Stimulated activated CD4-positive, alpha-beta T cell treated with anti-CD3 and anti-CD28 coated beads, Interleukin-1b, Interleukin-23, amount 100 ng/mL, for 24 hours (primary cell): ENCODE measurements at regions not wholly inside any gene's neighbourhood (a gene's known extent, or its start where the extent isn't known, plus 50 kb on each side); places are given as distances from the start of the nearest gene placed in this dataset.
"Not testable (repeated sequence)": the region's sequence is repeated elsewhere in the genome, so short reads cannot be mapped to it uniquely, and the experiment has no call there.

Source experiments
- DNase-seq, 4 experiments: peaks; one replicate each; pipeline ENCODE4 v3.0.0-alpha.2; 2020; ENCODE audit warnings: low read depth in 4 of 4, low spot score in 1 of 4

GRCh38 chr2:64937314-64937686, 51.9 kb upstream of the SLC1A4 start:
- DNase-seq, result not testable (repeated sequence)

DNA sequence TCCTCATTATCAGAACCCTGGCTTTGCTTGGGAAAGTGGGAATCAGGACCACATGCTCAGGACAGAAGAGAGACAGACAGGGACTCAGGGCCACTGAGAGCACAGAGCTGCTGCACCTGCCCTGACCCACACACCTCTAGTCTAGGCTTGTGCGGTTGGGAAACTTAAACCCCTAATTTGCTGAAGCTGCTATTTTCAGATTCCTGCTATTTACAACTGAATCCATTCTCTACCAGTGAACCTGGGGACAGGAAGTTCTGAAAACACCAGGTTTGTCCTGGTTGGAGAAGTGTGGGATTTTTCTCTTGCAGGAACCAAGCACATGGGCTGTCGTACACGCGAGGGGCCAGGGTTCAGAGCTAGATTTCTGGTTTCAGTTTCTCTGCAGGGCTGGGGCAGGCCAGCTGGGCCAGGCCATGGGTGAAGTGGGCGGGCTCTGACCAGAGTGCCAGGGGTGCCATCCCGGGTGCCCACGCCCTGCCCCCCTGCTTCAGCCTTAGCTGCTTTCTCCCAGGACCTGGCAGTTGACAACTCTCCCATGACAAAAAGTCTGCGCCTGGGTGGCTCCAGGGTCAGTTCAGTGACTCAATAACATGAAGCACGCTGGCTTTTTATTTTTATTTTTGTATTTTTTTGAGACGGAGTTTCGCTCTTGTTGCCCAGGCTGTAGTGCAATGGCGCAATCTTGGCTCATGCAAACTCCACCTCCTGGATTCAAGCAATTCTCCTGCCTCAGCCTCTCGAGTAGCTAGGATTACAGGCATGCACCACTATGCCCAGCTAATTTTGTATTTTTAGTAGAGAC, 51.3 kb upstream of the SLC1A4 start:
- no peak for DNase-seq

DNA sequence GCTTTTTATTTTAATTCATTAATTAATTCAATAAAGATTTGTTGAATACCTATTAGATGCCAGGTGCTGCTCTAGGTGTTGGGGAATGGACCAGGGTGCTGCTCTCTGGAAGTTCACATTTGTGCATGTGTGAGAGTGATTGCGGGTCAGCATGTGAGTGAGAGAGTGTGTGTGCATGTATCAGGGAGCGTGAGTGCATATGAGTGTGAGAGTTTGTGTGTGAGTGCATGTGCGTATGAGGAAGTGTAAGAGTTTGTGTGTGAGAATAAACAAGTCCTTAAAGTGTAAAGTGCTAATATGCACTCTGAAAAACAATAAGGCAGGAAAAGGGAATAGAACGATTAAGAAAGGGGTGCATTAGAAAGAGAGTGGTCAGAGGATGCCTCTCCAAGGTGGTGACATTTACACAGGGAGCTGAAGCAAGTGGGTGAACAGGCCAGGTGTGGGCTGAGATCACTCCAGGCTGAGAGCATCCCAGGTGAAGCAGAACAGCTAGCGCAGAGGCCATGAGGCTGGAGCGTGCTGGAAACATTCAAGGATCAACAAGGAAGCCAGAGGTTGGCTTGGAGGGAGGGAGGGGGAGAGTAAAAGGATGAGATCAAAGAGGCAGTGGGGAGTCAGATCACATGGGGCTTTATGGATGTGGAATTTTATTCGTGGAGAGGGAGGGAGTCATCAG, 50.5 kb upstream of the SLC1A4 start:
- DNase-seq, result no peak

- DNase-seq, result no peak
Measured at GRCh38 chr2:64939332-64939917, 49.8 kb upstream of the SLC1A4 start.
